Ascending aorta (tissue), 2 donors: ENCODE measurements at regions not wholly inside any gene's neighbourhood (a gene's known extent, or its start where the extent isn't known, plus 50 kb on each side); places are given as distances from the start of the nearest gene placed in this dataset.

ENCODE experiments used
- DNase-seq, 2 donors: peaks; one replicate each; pipeline ENCODE4 v3.0.0-alpha.2; 2019; ENCODE audit warnings: low spot score in 2 of 2
- H3K27ac ChIP-seq, 2 donors: fragments of 200-600 bp; sonication (generic); one replicate each; pipeline ENCODE4 v1.5.1; 2016 to 2017; ENCODE audit warnings: mild to moderate bottlenecking in 1 of 2
- H3K27me3 ChIP-seq: fragments of 200-600 bp; sonication (generic); one replicate; pipeline ENCODE4 v1.5.1; 2017
- H3K36me3 ChIP-seq, 2 donors: fragments of 200-600 bp; sonication (generic); one replicate each; pipeline ENCODE4 v1.5.1; 2016
- H3K4me1 ChIP-seq, 2 donors: fragments of 200-600 bp; sonication (generic); one replicate each; pipeline ENCODE4 v1.5.1; 2016 to 2017; ENCODE audit warnings: mild to moderate bottlenecking in 1 of 2
- H3K4me3 ChIP-seq, 2 donors: fragments of 200-600 bp; sonication (generic); one replicate each; pipeline ENCODE4 v1.5.1; 2016 to 2017; ENCODE audit warnings: mild to moderate bottlenecking in 1 of 2
- H3K9me3 ChIP-seq, 2 donors: fragments of 200-600 bp; sonication (generic); one replicate each; pipeline ENCODE4 v1.5.1; 2016
- CTCF ChIP-seq, 3 experiments: fragments of 200-600 bp in 2 of 3; fragments of 450-650 bp in 1 of 3; sonication (generic) in 2 of 3; IDR thresholded peaks; one replicate each; pipeline ENCODE4 v1.5.1; 2016 to 2019; ENCODE audit warnings: antibody characterized with exemption in 3 of 3, mild to moderate bottlenecking in 1 of 3, moderate library complexity in 1 of 3
- intact Hi-C: fragments of 100-400 bp; cut with DNase I; formaldehyde crosslinking; loops from one replicate; pipeline ENCODE4 v1.15.1; 2023

GRCh38 chr16:9300252-9300651, 208.8 kb downstream of the HAPSTR1 start:
- H3K4me3 ChIP-seq = no peak overlapping the region
- no peaks in the 10 kb centered on the region for H3K9me3 ChIP-seq
- H3K27ac ChIP-seq = no peak overlapping the region
- no peaks in the 10 kb centered on the region for H3K27me3 ChIP-seq
- intact Hi-C loops = no loop called here
- H3K36me3 ChIP-seq = no peaks in the 10 kb centered on the region
- TF ChIP-seq CTCF (IDR thresholded peaks at IDR 0.05) = no peak
- no peak for DNase-seq
- H3K4me1 ChIP-seq = no peaks in the 10 kb centered on the region

- no peaks in the 10 kb centered on the region for H3K9me3 ChIP-seq
- no peaks in the 10 kb centered on the region for H3K4me1 ChIP-seq
- TF ChIP-seq CTCF (IDR thresholded peaks at IDR 0.05) = no peak
- intact Hi-C loops = no loop called here
- no peak overlapping the region for H3K27ac ChIP-seq
- no peak for DNase-seq
- no peak overlapping the region for H3K4me3 ChIP-seq
- no peaks in the 10 kb centered on the region for H3K27me3 ChIP-seq
- H3K36me3 ChIP-seq = no peaks in the 10 kb centered on the region
Observed at GRCh38 chr16:9302072-9302471, 210.6 kb downstream of the HAPSTR1 start.

- intact Hi-C loops = no loop called here
- no peak for DNase-seq
- Histone ChIP-seq H3K4me1 (no peaks in the 10 kb centered on the region), H3K4me3 (no peak overlapping the region), H3K36me3 (no peaks in the 10 kb centered on the region), H3K27ac (no peak overlapping the region), H3K9me3 (no peaks in the 10 kb centered on the region), H3K27me3 (no peaks in the 10 kb centered on the region)
- TF ChIP-seq CTCF (IDR thresholded peaks at IDR 0.05) = no peak
Observed at GRCh38 chr16:9306753-9307152, 215.3 kb downstream of the HAPSTR1 start.

GRCh38 chr16:9307446-9307845, 216.0 kb downstream of the HAPSTR1 start:
- Histone ChIP-seq H3K27ac (no peak overlapping the region), H3K36me3 (no peaks in the 10 kb centered on the region), H3K9me3 (no peaks in the 10 kb centered on the region), H3K4me3 (no peak overlapping the region), H3K4me1 (no peaks in the 10 kb centered on the region), H3K27me3 (no peaks in the 10 kb centered on the region)
- TF ChIP-seq CTCF (IDR thresholded peaks at IDR 0.05) = no peak
- intact Hi-C loops = no loop called here
- no peak for DNase-seq

GRCh38 chr16:9308356-9308801, 216.9 kb downstream of the HAPSTR1 start:
- no peak for DNase-seq
- TF ChIP-seq CTCF (IDR thresholded peaks at IDR 0.05) = no peak
- intact Hi-C loops = no loop called here
- Histone ChIP-seq H3K4me1 (no peaks in the 10 kb centered on the region), H3K9me3 (no peaks in the 10 kb centered on the region), H3K27me3 (no peaks in the 10 kb centered on the region), H3K36me3 (no peaks in the 10 kb centered on the region), H3K27ac (no peak overlapping the region), H3K4me3 (no peak overlapping the region)

GRCh38 chr16:9308850-9309249, 217.4 kb downstream of the HAPSTR1 start:
- Histone ChIP-seq H3K27me3 (no peaks in the 10 kb centered on the region), H3K4me1 (no peaks in the 10 kb centered on the region), H3K36me3 (no peaks in the 10 kb centered on the region), H3K9me3 (no peaks in the 10 kb centered on the region), H3K27ac (no peak overlapping the region), H3K4me3 (no peak overlapping the region)
- intact Hi-C loops = no loop called here
- DNase-seq = no peak
- TF ChIP-seq CTCF (IDR thresholded peaks at IDR 0.05) = no peak
